HEK293 (cell line): ENCODE measurements at regions not wholly inside any gene's neighbourhood (a gene's known extent, or its start where the extent isn't known, plus 50 kb on each side); places are given as distances from the start of the nearest gene placed in this dataset.

Experiments used
- CTCF ChIA-PET: fragments of 350-600 bp; formaldehyde crosslinking; extraction: SDS; loops from one replicate; lab custom pipeline; 2021; ENCODE audit warnings: antibody characterized with exemption; lab: Yijun Ruan, JAX
- POLR2A ChIA-PET: fragments of 300-600 bp; formaldehyde crosslinking; extraction: SDS; loops from one replicate; lab custom pipeline; 2020; ENCODE audit warnings: antibody characterized with exemption, inconsistent platforms; lab: Yijun Ruan, JAX
- H3K27ac ChIP-seq: fragments of 200-500 bp; sonication (Bioruptor generic); 2 replicates; pipeline ENCODE4 v1.5.1; 2014; ENCODE audit warnings: low read depth, low read length, control low read depth, inconsistent platforms; ENCODE audit errors: extremely low read depth
- H3K36me3 ChIP-seq, 2 experiments: fragments of 200-500 bp in 1 of 2; sonication (Bioruptor generic) in 1 of 2; 1 replicate in 1 of 2; 2 replicates in 1 of 2; pipeline ENCODE4 v1.5.1; 2014 to 2017; ENCODE audit warnings: inconsistent platforms in 2 of 2, low read length in 2 of 2; ENCODE audit not compliant: control insufficient read depth in 2 of 2, insufficient read depth in 1 of 2
- H3K4me1 ChIP-seq: fragments of 200-500 bp; sonication (Bioruptor generic); 2 replicates; pipeline ENCODE4 v1.5.1; 2014; ENCODE audit warnings: mild to moderate bottlenecking, low read length, inconsistent platforms; ENCODE audit not compliant: control insufficient read depth, insufficient read depth
- H3K4me3 ChIP-seq: 2 replicates; pipeline ENCODE4 v1.5.1; 2011; ENCODE audit warnings: low read depth, mild to moderate bottlenecking, control low read depth, low read length, moderate library complexity
- H3K9me3 ChIP-seq: fragments of 200-500 bp; sonication (Bioruptor generic); 2 replicates; pipeline ENCODE4 v1.5.1; 2014; ENCODE audit warnings: low read depth, low read length, inconsistent platforms; ENCODE audit not compliant: control insufficient read depth, insufficient read depth
- EGR2 ChIP-seq: fragments of 450-650 bp; formaldehyde crosslinking; IDR thresholded peaks from 2 replicates; pipeline ENCODE4 v1.5.1; 2016; ENCODE audit warnings: low read depth, missing biosample characterization, missing genetic modification characterization
- ZNF157 ChIP-seq: fragments of 450-650 bp; formaldehyde crosslinking; IDR thresholded peaks from 2 replicates; pipeline ENCODE4 v1.5.1; 2016; ENCODE audit warnings: missing biosample characterization, missing genetic modification characterization
- ZNF302 ChIP-seq: fragments of 450-650 bp; formaldehyde crosslinking; IDR thresholded peaks from 2 replicates; pipeline ENCODE4 v1.5.1; 2016; ENCODE audit warnings: missing biosample characterization, missing genetic modification characterization, low read depth
- ZNF391 ChIP-seq: fragments of 450-650 bp; formaldehyde crosslinking; IDR thresholded peaks from 2 replicates; pipeline ENCODE4 v1.5.1; 2016; ENCODE audit warnings: low read depth, missing biosample characterization, missing genetic modification characterization, borderline replicate concordance
- ZNF404 ChIP-seq: fragments of 450-650 bp; formaldehyde crosslinking; IDR thresholded peaks from 2 replicates; pipeline ENCODE4 v1.5.1; 2017; ENCODE audit warnings: missing biosample characterization, missing genetic modification characterization
- ZNF426 ChIP-seq: fragments of 450-650 bp; formaldehyde crosslinking; IDR thresholded peaks from 2 replicates; pipeline ENCODE4 v1.5.1; 2017; ENCODE audit warnings: missing biosample characterization, missing genetic modification characterization, mild to moderate bottlenecking, inconsistent platforms, moderate library complexity
- ZNF48 ChIP-seq: fragments of 450-650 bp; formaldehyde crosslinking; IDR thresholded peaks from 2 replicates; pipeline ENCODE4 v1.5.1; 2016; ENCODE audit warnings: missing biosample characterization, missing genetic modification characterization
- ZNF561 ChIP-seq: fragments of 450-650 bp; IDR thresholded peaks from 2 replicates; pipeline ENCODE4 v1.5.1; 2018; ENCODE audit warnings: missing biosample characterization, missing genetic modification characterization, borderline replicate concordance
- ZNF623 ChIP-seq: fragments of 450-650 bp; formaldehyde crosslinking; IDR thresholded peaks from 2 replicates; pipeline ENCODE4 v1.5.1; 2016; ENCODE audit warnings: missing biosample characterization, missing genetic modification characterization
- ZNF624 ChIP-seq: fragments of 450-650 bp; formaldehyde crosslinking; IDR thresholded peaks from 2 replicates; pipeline ENCODE4 v1.5.1; 2017; ENCODE audit warnings: missing biosample characterization, missing genetic modification characterization
- ZNF747 ChIP-seq: fragments of 450-650 bp; formaldehyde crosslinking; IDR thresholded peaks from 2 replicates; pipeline ENCODE4 v1.5.1; 2016; ENCODE audit warnings: missing biosample characterization, missing genetic modification characterization
- ZNF792 ChIP-seq: fragments of 450-650 bp; formaldehyde crosslinking; IDR thresholded peaks from 2 replicates; pipeline ENCODE4 v1.5.1; 2016; ENCODE audit warnings: missing biosample characterization, missing genetic modification characterization
- TF ChIP-seq, protein P1 (sequence below): fragments of 450-650 bp; formaldehyde crosslinking; IDR thresholded peaks from 2 replicates; pipeline ENCODE4 v1.5.1; 2016; ENCODE audit warnings: missing biosample characterization, missing genetic modification characterization
- TF ChIP-seq, protein P2 (sequence below): fragments of 450-650 bp; formaldehyde crosslinking; conservative IDR thresholded peaks from 2 replicates; pipeline ENCODE4 v1.5.1; 2016; ENCODE audit warnings: low read depth, missing biosample characterization, missing genetic modification characterization
- TF ChIP-seq, protein P3 (sequence below): fragments of 450-650 bp; formaldehyde crosslinking; IDR thresholded peaks from 2 replicates; pipeline ENCODE4 v1.5.1; 2016; ENCODE audit warnings: missing biosample characterization, missing genetic modification characterization
- TF ChIP-seq, protein P4 (sequence below): fragments of 450-650 bp; formaldehyde crosslinking; conservative IDR thresholded peaks from 2 replicates; pipeline ENCODE4 v1.5.1; 2016; ENCODE audit warnings: low read depth, missing biosample characterization, missing genetic modification characterization

DNA sequence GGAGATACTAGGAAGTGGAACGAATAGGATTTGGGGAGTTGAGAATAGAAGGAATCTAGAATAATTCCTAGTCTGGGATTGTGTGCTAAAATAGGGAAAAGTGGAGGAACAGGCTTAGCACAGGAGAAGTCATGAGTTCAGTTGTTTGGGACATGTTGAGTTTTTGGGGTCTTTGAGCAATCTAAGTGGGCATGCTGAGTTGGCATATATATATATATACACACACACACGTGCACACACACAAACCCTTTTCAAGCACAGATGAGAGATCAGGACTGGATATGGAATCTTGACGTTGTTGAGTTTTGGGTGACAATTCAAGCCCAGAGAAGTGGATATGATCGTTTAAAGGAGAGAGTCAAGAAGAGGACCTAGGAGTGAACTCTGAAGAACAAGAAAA lies 168.2 kb upstream of the CHST9 start:
- Histone ChIP-seq H3K4me3 (no peak overlapping the region), H3K9me3 (no peaks in the 10 kb centered on the region; the same call in 1 of the 2 replicates), H3K27ac (no peak overlapping the region), H3K4me1 (no peaks in the 10 kb centered on the region), H3K36me3 (no peaks in the 10 kb centered on the region)
- TF ChIP-seq ZNF48 (tag by site-specific recombination) (no peak), EGR2 (tag by site-specific recombination) (no peak), ZNF623 (tag by site-specific recombination) (no peak), ZNF426 (tag by site-specific recombination) (no peak), ZNF747 (tag by site-specific recombination) (no peak), ZNF157 (tag by site-specific recombination) (no peak), ZNF404 (tag by site-specific recombination) (no peak)
- TF ChIP-seq, protein P1, sequence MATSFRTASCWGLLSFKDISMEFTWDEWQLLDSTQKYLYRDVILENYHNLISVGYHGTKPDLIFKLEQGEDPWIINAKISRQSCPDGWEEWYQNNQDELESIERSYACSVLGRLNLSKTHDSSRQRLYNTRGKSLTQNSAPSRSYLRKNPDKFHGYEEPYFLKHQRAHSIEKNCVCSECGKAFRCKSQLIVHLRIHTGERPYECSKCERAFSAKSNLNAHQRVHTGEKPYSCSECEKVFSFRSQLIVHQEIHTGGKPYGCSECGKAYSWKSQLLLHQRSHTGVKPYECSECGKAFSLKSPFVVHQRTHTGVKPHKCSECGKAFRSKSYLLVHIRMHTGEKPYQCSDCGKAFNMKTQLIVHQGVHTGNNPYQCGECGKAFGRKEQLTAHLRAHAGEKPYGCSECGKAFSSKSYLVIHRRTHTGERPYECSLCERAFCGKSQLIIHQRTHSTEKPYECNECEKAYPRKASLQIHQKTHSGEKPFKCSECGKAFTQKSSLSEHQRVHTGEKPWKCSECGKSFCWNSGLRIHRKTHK (tag by site-specific recombination): no peak
- TF ChIP-seq, protein P2, sequence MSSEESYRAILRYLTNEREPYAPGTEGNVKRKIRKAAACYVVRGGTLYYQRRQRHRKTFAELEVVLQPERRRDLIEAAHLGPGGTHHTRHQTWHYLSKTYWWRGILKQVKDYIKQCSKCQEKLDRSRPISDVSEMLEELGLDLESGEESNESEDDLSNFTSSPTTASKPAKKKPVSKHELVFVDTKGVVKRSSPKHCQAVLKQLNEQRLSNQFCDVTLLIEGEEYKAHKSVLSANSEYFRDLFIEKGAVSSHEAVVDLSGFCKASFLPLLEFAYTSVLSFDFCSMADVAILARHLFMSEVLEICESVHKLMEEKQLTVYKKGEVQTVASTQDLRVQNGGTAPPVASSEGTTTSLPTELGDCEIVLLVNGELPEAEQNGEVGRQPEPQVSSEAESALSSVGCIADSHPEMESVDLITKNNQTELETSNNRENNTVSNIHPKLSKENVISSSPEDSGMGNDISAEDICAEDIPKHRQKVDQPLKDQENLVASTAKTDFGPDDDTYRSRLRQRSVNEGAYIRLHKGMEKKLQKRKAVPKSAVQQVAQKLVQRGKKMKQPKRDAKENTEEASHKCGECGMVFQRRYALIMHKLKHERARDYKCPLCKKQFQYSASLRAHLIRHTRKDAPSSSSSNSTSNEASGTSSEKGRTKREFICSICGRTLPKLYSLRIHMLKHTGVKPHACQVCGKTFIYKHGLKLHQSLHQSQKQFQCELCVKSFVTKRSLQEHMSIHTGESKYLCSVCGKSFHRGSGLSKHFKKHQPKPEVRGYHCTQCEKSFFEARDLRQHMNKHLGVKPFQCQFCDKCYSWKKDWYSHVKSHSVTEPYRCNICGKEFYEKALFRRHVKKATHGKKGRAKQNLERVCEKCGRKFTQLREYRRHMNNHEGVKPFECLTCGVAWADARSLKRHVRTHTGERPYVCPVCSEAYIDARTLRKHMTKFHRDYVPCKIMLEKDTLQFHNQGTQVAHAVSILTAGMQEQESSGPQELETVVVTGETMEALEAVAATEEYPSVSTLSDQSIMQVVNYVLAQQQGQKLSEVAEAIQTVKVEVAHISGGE (tag by site-specific recombination): no peak
- TF ChIP-seq, protein P3, sequence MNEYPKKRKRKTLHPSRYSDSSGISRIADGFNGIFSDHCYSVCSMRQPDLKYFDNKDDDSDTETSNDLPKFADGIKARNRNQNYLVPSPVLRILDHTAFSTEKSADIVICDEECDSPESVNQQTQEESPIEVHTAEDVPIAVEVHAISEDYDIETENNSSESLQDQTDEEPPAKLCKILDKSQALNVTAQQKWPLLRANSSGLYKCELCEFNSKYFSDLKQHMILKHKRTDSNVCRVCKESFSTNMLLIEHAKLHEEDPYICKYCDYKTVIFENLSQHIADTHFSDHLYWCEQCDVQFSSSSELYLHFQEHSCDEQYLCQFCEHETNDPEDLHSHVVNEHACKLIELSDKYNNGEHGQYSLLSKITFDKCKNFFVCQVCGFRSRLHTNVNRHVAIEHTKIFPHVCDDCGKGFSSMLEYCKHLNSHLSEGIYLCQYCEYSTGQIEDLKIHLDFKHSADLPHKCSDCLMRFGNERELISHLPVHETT (tag by site-specific recombination): no peak
- CTCF ChIA-PET: interaction anchor here (0.9 kb wide), 1 partner anchor 252 kb away, joined by 3 read pairs; no protein-coding TSS in a partner anchor
- POLR2A ChIA-PET: no interaction called here

DNA sequence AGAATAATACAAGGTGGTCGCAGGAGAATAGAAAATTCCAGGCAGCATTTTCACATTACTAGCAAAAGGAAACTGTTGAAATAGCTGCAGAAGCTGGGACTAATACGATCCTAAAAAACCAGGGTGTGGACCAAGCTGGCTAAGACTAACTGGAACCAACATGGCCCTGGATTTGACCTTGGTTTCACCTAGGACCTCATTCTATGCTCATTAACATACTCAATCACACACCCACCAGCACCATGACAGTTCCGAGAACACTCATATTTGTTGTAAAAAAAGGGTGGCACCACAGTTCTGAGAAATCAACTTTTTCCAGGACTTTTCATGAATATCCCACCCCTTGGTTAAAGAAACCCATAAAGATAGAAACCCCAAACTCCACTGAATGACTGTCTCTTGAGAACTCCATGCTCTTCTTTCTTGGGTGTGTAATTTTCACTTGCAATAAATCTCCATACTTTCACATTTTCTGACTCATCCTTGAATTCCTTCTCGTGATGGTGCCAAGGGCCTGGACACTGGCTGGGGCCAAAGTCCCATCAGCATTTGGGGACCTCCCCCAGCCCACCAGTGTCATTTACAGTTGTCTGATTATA lies 164.3 kb upstream of the CHST9 start:
- ChIA-PET POLR2A (no interaction called here), CTCF (interaction anchor here (0.7 kb wide), 1 partner anchor 333 kb away, joined by 3 read pairs; no protein-coding TSS in a partner anchor)
- Histone ChIP-seq H3K4me3 (no peak overlapping the region), H3K27ac (no peak overlapping the region), H3K36me3 (no peaks in the 10 kb centered on the region), H3K4me1 (no peaks in the 10 kb centered on the region), H3K9me3 (no peaks in the 10 kb centered on the region; the same call in 1 of the 2 replicates)
- TF ChIP-seq ZNF624 (tag by site-specific recombination) (no peak), ZNF391 (tag by site-specific recombination) (no peak), ZNF561 (tag by site-specific recombination) (no peak), ZNF792 (no peak)

DNA sequence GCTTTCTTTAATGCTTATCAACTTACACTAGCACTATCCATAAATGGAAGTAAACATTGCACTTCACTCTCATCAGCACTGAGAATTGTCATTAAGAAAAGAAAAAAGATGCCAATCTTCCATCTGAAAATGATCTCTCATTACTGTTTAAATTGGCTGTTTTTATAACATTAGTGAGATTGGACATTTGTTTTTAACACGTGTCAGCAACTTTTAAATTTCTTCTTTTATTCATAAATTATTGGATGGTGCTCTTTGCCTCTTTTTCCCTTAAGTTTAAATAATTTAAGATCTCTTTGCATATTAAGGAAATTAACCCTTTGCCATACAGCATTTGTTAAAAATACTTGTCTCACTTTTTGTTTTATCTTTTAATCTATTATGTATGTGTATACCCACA lies 146.5 kb upstream of the CHST9 start:
- Histone ChIP-seq H3K27ac (no peak overlapping the region), H3K36me3 (no peaks in the 10 kb centered on the region), H3K9me3 (no peaks in the 10 kb centered on the region)
- CTCF ChIA-PET: no interaction called here
- POLR2A ChIA-PET: no interaction called here
- TF ChIP-seq, protein P4, sequence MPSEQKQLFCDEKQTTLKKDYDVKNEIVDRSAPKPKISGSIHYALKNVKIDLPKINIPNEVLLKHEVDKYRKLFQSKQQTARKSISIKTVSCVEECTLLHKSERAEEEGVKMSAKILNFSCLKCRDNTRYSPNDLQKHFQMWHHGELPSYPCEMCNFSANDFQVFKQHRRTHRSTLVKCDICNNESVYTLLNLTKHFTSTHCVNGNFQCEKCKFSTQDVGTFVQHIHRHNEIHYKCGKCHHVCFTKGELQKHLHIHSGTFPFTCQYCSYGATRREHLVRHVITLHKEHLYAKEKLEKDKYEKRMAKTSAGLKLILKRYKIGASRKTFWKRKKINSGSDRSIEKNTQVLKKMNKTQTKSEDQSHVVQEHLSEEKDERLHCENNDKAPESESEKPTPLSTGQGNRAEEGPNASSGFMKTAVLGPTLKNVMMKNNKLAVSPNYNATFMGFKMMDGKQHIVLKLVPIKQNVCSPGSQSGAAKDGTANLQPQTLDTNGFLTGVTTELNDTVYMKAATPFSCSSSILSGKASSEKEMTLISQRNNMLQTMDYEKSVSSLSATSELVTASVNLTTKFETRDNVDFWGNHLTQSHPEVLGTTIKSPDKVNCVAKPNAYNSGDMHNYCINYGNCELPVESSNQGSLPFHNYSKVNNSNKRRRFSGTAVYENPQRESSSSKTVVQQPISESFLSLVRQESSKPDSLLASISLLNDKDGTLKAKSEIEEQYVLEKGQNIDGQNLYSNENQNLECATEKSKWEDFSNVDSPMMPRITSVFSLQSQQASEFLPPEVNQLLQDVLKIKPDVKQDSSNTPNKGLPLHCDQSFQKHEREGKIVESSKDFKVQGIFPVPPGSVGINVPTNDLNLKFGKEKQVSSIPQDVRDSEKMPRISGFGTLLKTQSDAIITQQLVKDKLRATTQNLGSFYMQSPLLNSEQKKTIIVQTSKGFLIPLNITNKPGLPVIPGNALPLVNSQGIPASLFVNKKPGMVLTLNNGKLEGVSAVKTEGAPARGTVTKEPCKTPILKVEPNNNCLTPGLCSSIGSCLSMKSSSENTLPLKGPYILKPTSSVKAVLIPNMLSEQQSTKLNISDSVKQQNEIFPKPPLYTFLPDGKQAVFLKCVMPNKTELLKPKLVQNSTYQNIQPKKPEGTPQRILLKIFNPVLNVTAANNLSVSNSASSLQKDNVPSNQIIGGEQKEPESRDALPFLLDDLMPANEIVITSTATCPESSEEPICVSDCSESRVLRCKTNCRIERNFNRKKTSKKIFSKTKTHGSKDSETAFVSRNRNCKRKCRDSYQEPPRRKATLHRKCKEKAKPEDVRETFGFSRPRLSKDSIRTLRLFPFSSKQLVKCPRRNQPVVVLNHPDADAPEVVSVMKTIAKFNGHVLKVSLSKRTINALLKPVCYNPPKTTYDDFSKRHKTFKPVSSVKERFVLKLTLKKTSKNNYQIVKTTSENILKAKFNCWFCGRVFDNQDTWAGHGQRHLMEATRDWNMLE (tag by site-specific recombination): no peak
- TF ChIP-seq ZNF302 (tag by site-specific recombination): no peak
- TF ChIP-seq, all 188 proteins: peak for 0
- Histone ChIP-seq H3K4me1 (no peaks in the 10 kb centered on the region), H3K4me3 (no peak overlapping the region)
